IMR-90 (cell line): ENCODE measurements at regions not wholly inside any gene's neighbourhood (a gene's known extent, or its start where the extent isn't known, plus 50 kb on each side); places are given as distances from the start of the nearest gene placed in this dataset.

Experiments used
- ATAC-seq: fragments of 200-7000 bp; cut with Tn5 transposase; 2 replicates; pipeline ENCODE4 v1.9.1; 2020; ENCODE audit warnings: low read depth, mild to moderate bottlenecking, moderate library complexity
- BruUV-seq: library from RNA; stranded (reverse); fragments of 400-500 nt; replicated peaks from 2 replicates; lab custom pipeline; 2021; lab: Mats Ljungman, UMichigan
- CTCF ChIA-PET: fragments of 300-600 bp; formaldehyde crosslinking; extraction: SDS; loops from one replicate; lab custom pipeline; 2021; ENCODE audit warnings: antibody characterized with exemption; lab: Yijun Ruan, JAX
- POLR2A ChIA-PET: fragments of 300-600 bp; sonication (Branson Sonifier 250); formaldehyde crosslinking; loops from one replicate; lab custom pipeline; 2022; ENCODE audit warnings: antibody characterized with exemption; ENCODE audit not compliant: unreplicated experiment; lab: Charles Lee
- DNase-seq: peaks from one replicate; pipeline ENCODE4 v3.0.0; 2013
- H2AFZ ChIP-seq: replicated peaks from 2 replicates; pipeline ENCODE3; 2013; ENCODE audit warnings: low read length, mild to moderate bottlenecking; ENCODE audit not compliant: poor library complexity
- H2AK5ac ChIP-seq: 2 replicates; pipeline ENCODE4 v1.6.1; 2013; ENCODE audit warnings: low read depth, low read length, inconsistent platforms
- H2AK9ac ChIP-seq: replicated peaks from 2 replicates; pipeline ENCODE3; 2013; ENCODE audit warnings: mild to moderate bottlenecking, low read depth, low read length, moderate library complexity; ENCODE audit not compliant: poor library complexity
- H2BK120ac ChIP-seq: 2 replicates; pipeline ENCODE4 v1.6.1; 2013; ENCODE audit warnings: low read depth, low read length, inconsistent platforms
- H2BK15ac ChIP-seq: 3 replicates; pipeline ENCODE4 v1.6.1; 2013; ENCODE audit warnings: low read depth, low read length, inconsistent platforms
- H2BK20ac ChIP-seq: 2 replicates; pipeline ENCODE4 v1.6.1; 2013; ENCODE audit warnings: low read depth, mild to moderate bottlenecking, inconsistent platforms, low read length, moderate library complexity
- H2BK5ac ChIP-seq: 2 replicates; pipeline ENCODE4 v1.6.1; 2013; ENCODE audit warnings: mild to moderate bottlenecking, low read depth, low read length, inconsistent platforms; ENCODE audit not compliant: poor library complexity, severe bottlenecking
- H3K14ac ChIP-seq: replicated peaks from 2 replicates; pipeline ENCODE4 v1.6.1; 2013; ENCODE audit warnings: low read depth, low read length, inconsistent platforms
- H3K18ac ChIP-seq: 2 replicates; pipeline ENCODE4 v1.6.1; 2013; ENCODE audit warnings: low read depth, low read length, control low read depth
- H3K23ac ChIP-seq: 2 replicates; pipeline ENCODE4 v1.6.1; 2013; ENCODE audit warnings: low read depth, low read length, inconsistent platforms
- H3K27ac ChIP-seq: 2 replicates; pipeline ENCODE4 v1.5.1; 2013; ENCODE audit warnings: mild to moderate bottlenecking, control low read depth, low read length; ENCODE audit not compliant: insufficient read depth
- H3K27me3 ChIP-seq: 2 replicates; pipeline ENCODE4 v1.6.1; 2013; ENCODE audit warnings: low read length; ENCODE audit not compliant: control insufficient read depth, insufficient read depth
- H3K36me3 ChIP-seq: 2 replicates; pipeline ENCODE4 v1.6.1; 2013; ENCODE audit warnings: low read length, mixed read lengths; ENCODE audit not compliant: control insufficient read depth, insufficient read depth
- H3K4ac ChIP-seq: 2 replicates; pipeline ENCODE4 v1.6.1; 2013; ENCODE audit warnings: low read depth, low read length, inconsistent platforms
- H3K4me1 ChIP-seq: 2 replicates; pipeline ENCODE4 v1.6.1; 2013; ENCODE audit warnings: low read length, mixed read lengths; ENCODE audit not compliant: control insufficient read depth, insufficient read depth
- H3K4me2 ChIP-seq: 2 replicates; pipeline ENCODE4 v1.6.1; 2013; ENCODE audit warnings: low read depth, mild to moderate bottlenecking, control low read depth, low read length, moderate library complexity
- H3K4me3 ChIP-seq: 2 replicates; pipeline ENCODE4 v1.5.1; 2013; ENCODE audit warnings: low read depth, mild to moderate bottlenecking, control low read depth, low read length, moderate library complexity; ENCODE audit not compliant: insufficient read depth
- H3K56ac ChIP-seq: 2 replicates; pipeline ENCODE4 v1.6.1; 2013; ENCODE audit warnings: low read length, inconsistent platforms; ENCODE audit not compliant: insufficient read depth; ENCODE audit errors: extremely low read depth
- H3K79me1 ChIP-seq, 2 experiments: 2 replicates each; pipeline ENCODE4 v1.6.1; 2013; ENCODE audit warnings: low read length in 2 of 2, inconsistent platforms in 1 of 2, low read depth in 1 of 2
- H3K9ac ChIP-seq: 2 replicates; pipeline ENCODE4 v1.6.1; 2013; ENCODE audit warnings: low read depth, low read length, control low read depth
- H3K9me1 ChIP-seq: 2 replicates; pipeline ENCODE4 v1.6.1; 2013; ENCODE audit warnings: low read length, inconsistent platforms; ENCODE audit not compliant: insufficient read depth
- H3K9me3 ChIP-seq: 2 replicates; pipeline ENCODE4 v1.6.1; 2013; ENCODE audit warnings: low read length; ENCODE audit not compliant: control insufficient read depth, insufficient read depth
- H4K20me1 ChIP-seq: 2 replicates; pipeline ENCODE4 v1.6.1; 2013; ENCODE audit warnings: low read length, inconsistent platforms; ENCODE audit not compliant: insufficient read depth
- H4K5ac ChIP-seq: 2 replicates; pipeline ENCODE4 v1.6.1; 2013; ENCODE audit warnings: mild to moderate bottlenecking, low read depth, low read length, control low read depth
- H4K8ac ChIP-seq, 2 experiments: 2 replicates each; pipeline ENCODE4 v1.6.1; 2013; ENCODE audit warnings: low read depth in 2 of 2, low read length in 2 of 2, control low read depth in 1 of 2, inconsistent platforms in 1 of 2
- H4K91ac ChIP-seq: 2 replicates; pipeline ENCODE4 v1.6.1; 2013; ENCODE audit warnings: low read depth, low read length, inconsistent platforms; ENCODE audit not compliant: insufficient read depth
- BHLHE40 ChIP-seq: fragments of 150-350 bp; IDR thresholded peaks from 2 replicates; pipeline ENCODE4 v1.6.1; 2016; ENCODE audit warnings: mild to moderate bottlenecking, low read depth, low read length
- CTCF ChIP-seq: conservative IDR thresholded peaks from 2 replicates; pipeline ENCODE4 v1.5.1; 2012; ENCODE audit warnings: mild to moderate bottlenecking, low read depth, low read length, improper control_type of control experiment
- ELK1 ChIP-seq: fragments of 150-350 bp; IDR thresholded peaks from 2 replicates; pipeline ENCODE4 v1.6.1; 2016; ENCODE audit warnings: low read depth, mild to moderate bottlenecking, low read length, moderate library complexity, borderline replicate concordance
- FOS ChIP-seq: fragments of 150-350 bp; IDR thresholded peaks from 2 replicates; pipeline ENCODE4 v1.6.1; 2016; ENCODE audit warnings: low read depth, low read length
- MAFK ChIP-seq: IDR thresholded peaks from 2 replicates; pipeline ENCODE4 v1.6.1; 2012; ENCODE audit warnings: low read depth, low read length, improper control_type of control experiment
- MAZ ChIP-seq: IDR thresholded peaks from 2 replicates; pipeline ENCODE4 v1.6.1; 2012; ENCODE audit warnings: low read depth, mild to moderate bottlenecking, low read length, improper control_type of control experiment, moderate library complexity, borderline replicate concordance
- NFE2L2 ChIP-seq: fragments of 150-350 bp; IDR thresholded peaks from 2 replicates; pipeline ENCODE4 v1.6.1; 2016; ENCODE audit warnings: low read depth, mild to moderate bottlenecking, low read length
- POLR2A ChIP-seq: IDR thresholded peaks from 2 replicates; pipeline ENCODE4 v1.6.1; 2012; ENCODE audit warnings: mild to moderate bottlenecking, low read depth, low read length
- RCOR1 ChIP-seq: IDR thresholded peaks from 2 replicates; pipeline ENCODE4 v1.6.1; 2012; ENCODE audit warnings: mild to moderate bottlenecking, low read length, improper control_type of control experiment; ENCODE audit not compliant: insufficient replicate concordance
- SMC3 ChIP-seq: fragments of 150-350 bp; IDR thresholded peaks from 2 replicates; pipeline ENCODE4 v1.6.1; 2016; ENCODE audit warnings: low read depth, mild to moderate bottlenecking, antibody characterized with exemption, low read length, moderate library complexity
- USF2 ChIP-seq: fragments of 150-350 bp; IDR thresholded peaks from 2 replicates; pipeline ENCODE4 v1.6.1; 2017; ENCODE audit warnings: mild to moderate bottlenecking, antibody characterized with exemption, low read length, low read depth
- WGBS, 2 experiments: methylation state at CpG; one replicate each; pipeline versions ENCODE4 v1.1.5 to v1.1.7; 2013; ENCODE audit warnings: missing lambda C conversion rate in 2 of 2; ENCODE audit not compliant: insufficient read length in 1 of 2; ENCODE audit errors: extremely low coverage in 2 of 2; 5-methylcytosine and 5-hydroxymethylcytosine counted together
- dilution Hi-C: fragments of 300-500 bp; cut with HindIII; formaldehyde crosslinking; loops from one replicate; pipeline ENCODE4 v1.14.3; 2018; ENCODE audit warnings: low sequenced_read_pairs; ENCODE audit not compliant: unreplicated experiment
- in situ Hi-C: fragments of 300-500 bp; cut with MboI; formaldehyde crosslinking; loops from 3 replicates; pipeline ENCODE4 v1.14.3; 2019; ENCODE audit warnings: low sequenced_read_pairs, inconsistent platforms, mixed read lengths
- intact Hi-C: fragments of 100-400 bp; cut with micrococcal nuclease; formaldehyde crosslinking; loops from 2 replicates; pipeline ENCODE4 v1.10.0; 2022

GRCh38 chr6:86857783-86858182 lies 79.5 kb upstream of the HTR1E start:
- no peak overlapping the region for H3K9ac ChIP-seq
- H3K56ac ChIP-seq = no peak overlapping the region
- no peak overlapping the region for H4K91ac ChIP-seq
- no peak overlapping the region for H3K4me2 ChIP-seq
- ChIA-PET POLR2A (no interaction called here), CTCF (no interaction called here)
- H2BK20ac ChIP-seq = no peak overlapping the region
- no peak overlapping the region for H2AFZ ChIP-seq
- no peak overlapping the region for H3K27ac ChIP-seq
- no peak overlapping the region for H2AK5ac ChIP-seq
- H2AK9ac ChIP-seq = no peak overlapping the region
- dilution Hi-C loops (no loop called here), intact Hi-C loops (loop anchor here (1.0 kb wide), 1 partner anchor 1100 kb away; no protein-coding TSS in a partner anchor), in situ Hi-C loops (loop anchor here (25.0 kb wide), 1 partner anchor 1095 kb away; no protein-coding TSS in a partner anchor)
- DNase-seq (no peak), ATAC-seq (no peak)
- BruUV-seq = no TSS peak
- no peak overlapping the region for H3K18ac ChIP-seq
- no peaks in the 10 kb centered on the region for H3K27me3 ChIP-seq
- no peak overlapping the region for H4K5ac ChIP-seq
- no peaks in the 10 kb centered on the region for H3K4me1 ChIP-seq
- no peak overlapping the region for H2BK15ac ChIP-seq
- no peak overlapping the region for H3K4me3 ChIP-seq
- H3K23ac ChIP-seq = no peak overlapping the region
- H4K20me1 ChIP-seq = no peaks in the 10 kb centered on the region
- no peak overlapping the region for H2BK120ac ChIP-seq
- no peak overlapping the region for H3K4ac ChIP-seq
- no CpG with 5 or more reads among the region's 2 CpGs for WGBS, 2 experiments
- no peak overlapping the region for H4K8ac ChIP-seq
- H3K79me1 ChIP-seq = no peaks in the 10 kb centered on the region
- TF ChIP-seq POLR2A (no peak), RCOR1 (no peak), BHLHE40 (no peak), MAZ (no peak), SMC3 (no peak), FOS (no peak), USF2 (no peak), CTCF (no peak), NFE2L2 (no peak), MAFK (no peak), ELK1 (no peak)
- H3K36me3 ChIP-seq = no peaks in the 10 kb centered on the region
- no peak overlapping the region for H2BK5ac ChIP-seq
- H3K14ac ChIP-seq = no peak overlapping the region
- no peaks in the 10 kb centered on the region for H3K9me3 ChIP-seq
- H3K9me1 ChIP-seq = no peaks in the 10 kb centered on the region
